PC-3 (cell line): ENCODE measurements at regions not wholly inside any gene's neighbourhood (a gene's known extent, or its start where the extent isn't known, plus 50 kb on each side); places are given as distances from the start of the nearest gene placed in this dataset.

Source experiments
- ATAC-seq: fragments of 200-7000 bp; cut with Tn5 transposase; 2 replicates; pipeline ENCODE4 v1.9.1; 2020; ENCODE audit warnings: mild to moderate bottlenecking, moderate library complexity
- BruUV-seq: library from RNA; stranded (reverse); fragments of 400-500 nt; replicated peaks from 2 replicates; lab custom pipeline; 2021; lab: Mats Ljungman, UMichigan
- CTCF ChIA-PET: fragments of 300-600 bp; sonication (Branson Sonifier 250); formaldehyde crosslinking; loops from one replicate; lab custom pipeline; 2022; ENCODE audit warnings: antibody characterized with exemption; lab: Charles Lee
- POLR2A ChIA-PET: fragments of 300-600 bp; sonication (Branson Sonifier 250); formaldehyde crosslinking; loops from one replicate; lab custom pipeline; 2022; ENCODE audit warnings: antibody characterized with exemption; ENCODE audit not compliant: unreplicated experiment; lab: Charles Lee
- DNase-seq: peaks from one replicate; pipeline ENCODE4 v3.0.0-alpha.2; 2015
- H2AFZ ChIP-seq: fragments of 300-600 bp; sonication (generic); 2 replicates; pipeline ENCODE4 v1.6.0; 2016; ENCODE audit warnings: antibody characterized with exemption, low read length
- H3F3A ChIP-seq: fragments of 300-600 bp; sonication (generic); one replicate; pipeline ENCODE4 v1.6.0; 2017; ENCODE audit warnings: antibody characterized with exemption, low read length, control low read depth, mild to moderate bottlenecking; ENCODE audit not compliant: unreplicated experiment
- H3K27ac ChIP-seq: fragments of 300-600 bp; sonication (generic); 2 replicates; pipeline ENCODE4 v1.5.1; 2016; ENCODE audit warnings: mild to moderate bottlenecking, low read length
- H3K27me3 ChIP-seq: fragments of 300-600 bp; sonication (generic); 2 replicates; pipeline ENCODE4 v1.6.1; 2016; ENCODE audit warnings: low read length, mixed read lengths
- H3K36me3 ChIP-seq: fragments of 300-600 bp; sonication (generic); 2 replicates; pipeline ENCODE4 v1.6.1; 2016; ENCODE audit warnings: low read depth, mixed run types, low read length, mixed read lengths
- H3K4me1 ChIP-seq: fragments of 300-600 bp; sonication (generic); 2 replicates; pipeline ENCODE4 v1.5.1; 2016; ENCODE audit warnings: low read length; ENCODE audit not compliant: insufficient read depth
- H3K4me2 ChIP-seq: fragments of 300-600 bp; sonication (generic); 2 replicates; pipeline ENCODE4 v1.6.0; 2016; ENCODE audit warnings: low read length
- H3K4me3 ChIP-seq: fragments of 300-600 bp; sonication (generic); 2 replicates; pipeline ENCODE4 v1.5.1; 2016; ENCODE audit warnings: mild to moderate bottlenecking, low read length, mixed read lengths
- H3K79me2 ChIP-seq: fragments of 300-600 bp; sonication (generic); 2 replicates; pipeline ENCODE4 v1.6.1; 2017; ENCODE audit warnings: low read length, mixed read lengths
- H3K9ac ChIP-seq: fragments of 300-600 bp; sonication (generic); 2 replicates; pipeline ENCODE4 v1.6.0; 2016; ENCODE audit warnings: mild to moderate bottlenecking, low read length
- H3K9me2 ChIP-seq: fragments of 300-600 bp; sonication (generic); replicated peaks from 2 replicates; pipeline ENCODE4 v1.6.1; 2016; ENCODE audit warnings: mixed run types, low read length, mixed read lengths
- H3K9me3 ChIP-seq: fragments of 300-600 bp; sonication (generic); 2 replicates; pipeline ENCODE4 v1.6.1; 2016; ENCODE audit warnings: low read length, mixed read lengths
- H4K20me1 ChIP-seq: fragments of 300-600 bp; sonication (generic); 2 replicates; pipeline ENCODE4 v1.6.1; 2016; ENCODE audit warnings: low read length, mixed read lengths
- EZH2 ChIP-seq: fragments of 300-600 bp; sonication (generic); IDR thresholded peaks from one replicate; pipeline ENCODE4 v1.6.1; 2017; ENCODE audit warnings: antibody characterized with exemption, mild to moderate bottlenecking, low read length; ENCODE audit not compliant: unreplicated experiment
- EZH2phosphoT487 ChIP-seq: fragments of 300-600 bp; sonication (generic); IDR thresholded peaks from 2 replicates; pipeline ENCODE4 v1.6.1; 2018; ENCODE audit warnings: mild to moderate bottlenecking, antibody characterized with exemption, low read length, borderline replicate concordance
- intact Hi-C: fragments of 100-400 bp; cut with micrococcal nuclease; formaldehyde crosslinking; loops from 2 replicates; pipeline ENCODE4 v1.9.0; 2023
- TF ChIP-seq, protein P1 (sequence below): fragments of 300-600 bp; sonication (generic); conservative IDR thresholded peaks from 2 replicates; pipeline ENCODE4 v1.5.1; 2017; ENCODE audit warnings: antibody characterized with exemption, low read depth, mild to moderate bottlenecking, low read length

GRCh38 chr15:97401970-97402369, 558.5 kb upstream of the ARRDC4 start:
- ATAC-seq, result no peak
- H3F3A ChIP-seq, result no peaks in the 10 kb centered on the region
- H4K20me1 ChIP-seq, result no peaks in the 10 kb centered on the region
- intact Hi-C loops, result no loop called here
- no peak overlapping the region for H3K27ac ChIP-seq
- no peak overlapping the region for H3K4me3 ChIP-seq
- H3K4me2 ChIP-seq, result no peak overlapping the region
- H3K36me3 ChIP-seq, result no peaks in the 10 kb centered on the region
- POLR2A ChIA-PET, result no interaction called here
- no peaks in the 10 kb centered on the region for H3K9me2 ChIP-seq
- TF ChIP-seq, protein P1, sequence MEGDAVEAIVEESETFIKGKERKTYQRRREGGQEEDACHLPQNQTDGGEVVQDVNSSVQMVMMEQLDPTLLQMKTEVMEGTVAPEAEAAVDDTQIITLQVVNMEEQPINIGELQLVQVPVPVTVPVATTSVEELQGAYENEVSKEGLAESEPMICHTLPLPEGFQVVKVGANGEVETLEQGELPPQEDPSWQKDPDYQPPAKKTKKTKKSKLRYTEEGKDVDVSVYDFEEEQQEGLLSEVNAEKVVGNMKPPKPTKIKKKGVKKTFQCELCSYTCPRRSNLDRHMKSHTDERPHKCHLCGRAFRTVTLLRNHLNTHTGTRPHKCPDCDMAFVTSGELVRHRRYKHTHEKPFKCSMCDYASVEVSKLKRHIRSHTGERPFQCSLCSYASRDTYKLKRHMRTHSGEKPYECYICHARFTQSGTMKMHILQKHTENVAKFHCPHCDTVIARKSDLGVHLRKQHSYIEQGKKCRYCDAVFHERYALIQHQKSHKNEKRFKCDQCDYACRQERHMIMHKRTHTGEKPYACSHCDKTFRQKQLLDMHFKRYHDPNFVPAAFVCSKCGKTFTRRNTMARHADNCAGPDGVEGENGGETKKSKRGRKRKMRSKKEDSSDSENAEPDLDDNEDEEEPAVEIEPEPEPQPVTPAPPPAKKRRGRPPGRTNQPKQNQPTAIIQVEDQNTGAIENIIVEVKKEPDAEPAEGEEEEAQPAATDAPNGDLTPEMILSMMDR, result no peak
- TF ChIP-seq EZH2phosphoT487 (no peak), EZH2 (no peak)
- H3K9me3 ChIP-seq, result no peaks in the 10 kb centered on the region
- H3K79me2 ChIP-seq, result no peaks in the 10 kb centered on the region
- no peak for DNase-seq
- no peaks in the 10 kb centered on the region for H3K27me3 ChIP-seq
- no TSS peak for BruUV-seq
- no peak overlapping the region for H2AFZ ChIP-seq
- H3K9ac ChIP-seq, result no peak overlapping the region
- CTCF ChIA-PET, result no interaction called here
- H3K4me1 ChIP-seq, result no peaks in the 10 kb centered on the region

DNA sequence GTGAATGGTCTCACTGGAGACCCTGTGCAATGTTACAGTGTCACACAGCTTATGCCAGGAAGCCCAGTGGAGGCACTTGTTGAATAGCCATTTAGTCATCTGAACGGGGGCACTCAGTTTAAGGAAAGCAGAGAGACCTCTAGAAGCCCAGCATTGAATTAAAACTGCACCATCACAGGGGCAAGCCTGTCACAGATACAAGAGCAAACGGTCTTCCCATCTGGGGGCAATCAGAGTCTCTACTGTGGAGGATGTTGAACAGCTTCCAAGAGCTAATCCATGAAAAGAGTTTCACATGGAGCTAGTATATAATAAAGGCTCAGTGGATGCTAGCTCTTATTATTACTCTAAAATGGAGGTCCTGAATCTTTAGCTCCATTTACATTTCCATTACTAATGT, 553.7 kb upstream of the ARRDC4 start:
- no peak for TF ChIP-seq EZH2phosphoT487
- no peak for TF ChIP-seq EZH2
- TF ChIP-seq, protein P1, result no peak
- no TSS peak for BruUV-seq
- H3K4me2 ChIP-seq, result no peak overlapping the region
- H4K20me1 ChIP-seq, result no peaks in the 10 kb centered on the region
- H3K4me1 ChIP-seq, result no peaks in the 10 kb centered on the region
- ATAC-seq, result no peak
- no peak overlapping the region for H3K9ac ChIP-seq
- intact Hi-C loops, result no loop called here
- no peak overlapping the region for H2AFZ ChIP-seq
- H3K27me3 ChIP-seq, result no peaks in the 10 kb centered on the region
- H3K9me3 ChIP-seq, result no peaks in the 10 kb centered on the region
- POLR2A ChIA-PET, result no interaction called here
- H3F3A ChIP-seq, result no peaks in the 10 kb centered on the region
- DNase-seq, result no peak
- no peak overlapping the region for H3K27ac ChIP-seq
- no peaks in the 10 kb centered on the region for H3K79me2 ChIP-seq
- CTCF ChIA-PET, result no interaction called here
- H3K9me2 ChIP-seq, result no peaks in the 10 kb centered on the region
- H3K4me3 ChIP-seq, result no peak overlapping the region
- H3K36me3 ChIP-seq, result no peaks in the 10 kb centered on the region

DNA sequence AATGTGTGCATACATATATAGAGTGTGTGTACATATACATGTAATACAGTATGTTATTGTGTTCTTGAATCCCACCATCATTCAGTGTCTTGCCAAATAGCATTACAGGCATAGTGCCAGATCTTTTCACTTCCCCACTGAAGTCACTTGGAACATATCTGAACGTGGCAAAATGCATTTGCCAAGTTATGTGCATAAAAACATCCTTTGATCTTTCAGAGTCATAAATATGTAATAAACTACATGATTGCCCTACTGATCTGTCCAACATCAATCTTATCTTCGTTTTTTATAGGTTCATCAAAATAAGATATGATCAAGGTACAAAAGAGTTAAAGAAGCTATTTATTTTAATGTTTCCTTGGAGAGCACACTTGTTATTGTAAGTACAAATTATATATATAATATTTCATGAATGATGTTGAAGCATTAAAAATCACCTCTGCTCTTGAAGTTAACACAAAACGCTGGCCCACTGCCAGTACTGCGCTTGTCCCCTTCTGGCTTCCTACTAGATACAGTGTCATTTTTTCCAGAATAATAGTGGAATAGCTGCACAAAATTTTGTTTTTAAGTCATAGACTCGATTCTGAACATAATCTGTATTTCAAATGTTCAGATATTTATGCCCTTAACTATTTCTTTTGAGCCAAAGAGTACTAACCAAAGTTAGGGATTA, 549.5 kb upstream of the ARRDC4 start:
- no peak overlapping the region for H3K9ac ChIP-seq
- no peaks in the 10 kb centered on the region for H4K20me1 ChIP-seq
- no peak overlapping the region for H3K4me3 ChIP-seq
- no peaks in the 10 kb centered on the region for H3K79me2 ChIP-seq
- ATAC-seq (no peak), DNase-seq (no peak)
- H2AFZ ChIP-seq, result no peak overlapping the region
- intact Hi-C loops, result no loop called here
- no peaks in the 10 kb centered on the region for H3K36me3 ChIP-seq
- no peak overlapping the region for H3K27ac ChIP-seq
- no TSS peak for BruUV-seq
- H3F3A ChIP-seq, result no peaks in the 10 kb centered on the region
- TF ChIP-seq EZH2phosphoT487, result no peak
- TF ChIP-seq, protein P1, result no peak
- no peak for TF ChIP-seq EZH2
- no peak overlapping the region for H3K4me2 ChIP-seq
- H3K9me2 ChIP-seq, result no peaks in the 10 kb centered on the region
- no peaks in the 10 kb centered on the region for H3K27me3 ChIP-seq
- no peaks in the 10 kb centered on the region for H3K4me1 ChIP-seq
- CTCF ChIA-PET, result no interaction called here
- POLR2A ChIA-PET, result no interaction called here
- no peaks in the 10 kb centered on the region for H3K9me3 ChIP-seq
